Neural cell (in vitro differentiated cells): ENCODE measurements at regions not wholly inside any gene's neighbourhood (a gene's known extent, or its start where the extent isn't known, plus 50 kb on each side); places are given as distances from the start of the nearest gene placed in this dataset.

Experiments used
- CTCF ChIP-seq: fragments of 450-650 bp; IDR thresholded peaks from 2 replicates; pipeline ENCODE4 v1.5.1; 2014; ENCODE audit warnings: antibody characterized with exemption, mild to moderate bottlenecking, moderate library complexity; ENCODE audit not compliant: poor library complexity, severe bottlenecking
- MXI1 ChIP-seq: fragments of 450-650 bp; conservative IDR thresholded peaks from 2 replicates; pipeline ENCODE4 v1.6.1; 2014; ENCODE audit warnings: antibody characterized with exemption, mild to moderate bottlenecking; ENCODE audit not compliant: poor library complexity, severe bottlenecking
- POLR2AphosphoS5 ChIP-seq: IDR thresholded peaks from 2 replicates; pipeline ENCODE4 v1.6.1; 2012
- RAD21 ChIP-seq: fragments of 450-650 bp; conservative IDR thresholded peaks from 2 replicates; pipeline ENCODE4 v1.6.1; 2014; ENCODE audit warnings: antibody characterized with exemption, mild to moderate bottlenecking, moderate library complexity

DNA sequence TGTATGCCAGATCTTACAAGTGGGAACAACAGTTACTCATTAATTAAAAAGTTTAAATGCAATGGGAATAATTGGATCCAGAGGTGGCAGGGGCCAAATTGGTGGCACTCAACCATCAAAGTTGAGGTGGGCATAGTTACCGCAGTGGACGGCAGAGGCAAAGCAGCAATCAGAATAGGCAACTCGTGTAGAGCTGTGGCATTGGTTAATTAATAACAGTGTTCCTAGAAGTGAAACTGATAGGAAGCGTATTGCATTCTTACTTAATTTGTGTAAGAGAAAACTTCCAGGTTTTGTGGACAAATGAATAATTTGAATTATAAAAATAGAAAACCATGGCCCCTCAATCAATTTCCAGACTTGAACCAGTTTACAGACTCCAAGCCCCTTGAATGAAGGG, 1068.2 kb upstream of the ACVR2A start:
- TF ChIP-seq CTCF (no peak), MXI1 (no peak), RAD21 (no peak), POLR2AphosphoS5 (no peak)
